HS-27A (cell line): ENCODE measurements at regions not wholly inside any gene's neighbourhood (a gene's known extent, or its start where the extent isn't known, plus 50 kb on each side); places are given as distances from the start of the nearest gene placed in this dataset.

Experiments
- DNase-seq: peaks from one replicate; pipeline ENCODE4 v3.0.0-alpha.2; 2012; ENCODE audit warnings: low read depth, missing footprints

DNA sequence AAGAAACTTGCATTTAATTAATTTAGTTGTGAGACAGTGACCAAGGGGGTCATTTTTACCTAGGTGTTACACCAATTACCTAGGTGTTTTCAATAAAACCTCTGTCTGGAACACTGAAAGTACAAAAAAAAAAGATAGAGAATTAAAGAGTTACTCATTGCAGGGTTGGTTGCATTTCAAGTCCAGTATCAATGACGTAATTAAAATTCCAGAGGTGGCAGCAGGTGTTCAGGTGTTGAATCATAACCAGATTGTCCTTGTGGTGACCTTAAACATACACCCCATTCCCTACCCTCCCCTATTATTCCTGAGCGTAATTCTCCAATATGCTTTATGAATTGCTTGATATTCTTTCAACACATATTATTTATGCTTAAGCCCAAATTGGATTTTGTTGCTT, 352.0 kb upstream of the SLC8A1 start:
- no peak for DNase-seq

DNA sequence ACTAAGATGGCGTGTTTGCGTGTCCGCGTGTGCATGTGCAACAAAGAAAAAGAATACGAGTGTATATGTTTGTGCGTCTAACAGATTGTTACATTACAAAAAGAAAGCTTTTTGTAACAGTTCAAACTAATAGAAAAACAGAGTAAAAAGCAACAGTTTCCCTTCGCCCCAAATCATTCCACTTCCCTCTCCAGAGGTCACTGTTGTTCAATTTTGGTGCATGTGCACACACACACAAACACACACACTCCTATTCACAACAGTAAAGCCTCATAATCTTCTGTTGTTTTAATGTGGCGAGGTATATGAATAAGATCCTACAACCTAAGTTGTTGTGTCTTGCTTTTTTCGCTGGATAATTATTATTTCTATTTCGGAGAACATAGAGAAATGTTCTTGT, 357.3 kb upstream of the SLC8A1 start:
- no peak for DNase-seq

GRCh38 chr2:40814616-40815015, 362.7 kb upstream of the SLC8A1 start:
- DNase-seq, result no peak

GRCh38 chr2:40820319-40820718, 368.4 kb upstream of the SLC8A1 start:
- no peak for DNase-seq

- no peak for DNase-seq
These were observed 371.6 kb upstream of the SLC8A1 start for GRCh38 chr2:40823478-40823877.

- DNase-seq, result no peak
These were observed 372.4 kb upstream of the SLC8A1 start for GRCh38 chr2:40824278-40824677.

DNA sequence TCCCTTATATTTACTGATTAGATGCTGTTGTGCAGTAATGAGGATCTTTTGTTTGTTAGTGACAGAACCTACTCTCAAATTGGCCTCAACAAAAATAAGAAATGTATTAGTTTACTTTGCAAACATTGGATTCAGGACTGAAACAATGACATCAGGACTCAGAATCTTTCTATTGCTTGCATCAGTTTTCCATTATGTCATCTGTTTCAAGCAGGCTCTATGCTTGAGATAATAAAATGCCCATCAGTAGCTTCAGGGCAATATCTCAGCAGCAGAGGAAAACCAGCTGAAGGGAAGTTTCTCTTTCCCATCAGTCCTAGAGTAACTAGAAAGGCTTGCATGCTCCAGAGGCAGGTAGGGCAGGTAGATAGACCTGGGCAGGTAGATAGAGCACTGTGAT, 375.5 kb upstream of the SLC8A1 start:
- no peak for DNase-seq

- no peak for DNase-seq
These were observed 379.5 kb upstream of the SLC8A1 start for GRCh38 chr2:40831321-40831873.

GRCh38 chr2:40841856-40842255, 390.0 kb upstream of the SLC8A1 start:
- no peak for DNase-seq

GRCh38 chr2:40844353-40845277, 392.7 kb upstream of the SLC8A1 start:
- no peak for DNase-seq

- DNase-seq, result no peak
These were observed 399.8 kb upstream of the SLC8A1 start for GRCh38 chr2:40851661-40852060.

DNA sequence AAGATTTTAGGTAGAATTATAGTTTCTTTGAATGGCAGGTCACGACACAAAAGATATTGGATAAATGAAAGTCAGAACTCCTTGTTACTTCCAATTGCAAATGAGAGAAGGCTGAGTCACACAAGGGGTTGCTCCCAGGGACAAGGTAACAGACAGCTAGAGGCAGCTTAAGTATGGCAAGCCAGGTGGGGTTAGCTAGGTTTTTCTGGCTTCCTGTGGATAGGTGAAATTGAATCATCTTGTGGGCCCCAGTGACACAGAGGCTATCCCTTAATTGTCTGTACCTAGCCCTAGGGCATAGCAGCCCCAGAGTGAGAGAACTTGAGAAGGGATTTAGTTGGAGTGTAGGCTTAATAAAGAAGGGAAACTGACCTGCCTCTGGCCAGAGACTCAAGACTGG, 407.7 kb upstream of the SLC8A1 start:
- no peak for DNase-seq

DNA sequence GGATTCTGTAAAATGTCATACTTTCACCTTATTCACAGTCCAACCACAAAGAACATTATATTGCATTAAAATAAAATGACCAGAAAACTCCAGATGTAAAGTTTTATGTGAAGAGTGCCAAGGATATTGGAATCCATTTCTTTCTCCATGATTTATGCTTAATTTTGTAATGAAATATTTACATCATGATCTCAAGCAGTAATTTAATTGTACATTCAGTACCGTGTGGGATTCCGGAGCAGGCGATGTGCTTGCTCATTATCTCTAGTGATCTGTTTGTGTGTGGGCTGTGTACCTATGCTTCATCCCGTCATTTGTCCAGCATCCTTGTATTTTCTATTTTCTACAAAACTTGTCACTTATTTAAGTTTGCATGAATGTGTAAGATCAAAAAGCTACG, 415.9 kb upstream of the SLC8A1 start:
- DNase-seq, result no peak

DNA sequence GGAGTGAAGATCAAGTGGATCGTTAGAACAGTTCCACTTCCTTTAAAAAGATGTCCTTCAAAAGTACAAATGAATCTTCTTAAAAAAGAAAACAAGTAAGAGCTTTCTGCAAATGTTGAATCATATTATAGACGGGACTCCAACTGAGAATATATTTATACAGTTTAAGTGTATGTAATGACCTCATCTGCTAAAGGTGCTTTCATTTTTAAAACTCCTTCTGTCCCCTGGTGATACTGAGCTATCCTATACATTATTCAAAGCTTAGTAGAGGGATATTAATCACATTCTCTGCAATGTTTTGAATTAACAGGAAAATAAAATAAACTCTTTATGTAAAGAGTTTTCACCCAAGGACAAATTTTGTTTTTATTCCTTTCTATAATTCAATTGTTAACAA, 420.7 kb upstream of the SLC8A1 start:
- DNase-seq, result no peak

DNA sequence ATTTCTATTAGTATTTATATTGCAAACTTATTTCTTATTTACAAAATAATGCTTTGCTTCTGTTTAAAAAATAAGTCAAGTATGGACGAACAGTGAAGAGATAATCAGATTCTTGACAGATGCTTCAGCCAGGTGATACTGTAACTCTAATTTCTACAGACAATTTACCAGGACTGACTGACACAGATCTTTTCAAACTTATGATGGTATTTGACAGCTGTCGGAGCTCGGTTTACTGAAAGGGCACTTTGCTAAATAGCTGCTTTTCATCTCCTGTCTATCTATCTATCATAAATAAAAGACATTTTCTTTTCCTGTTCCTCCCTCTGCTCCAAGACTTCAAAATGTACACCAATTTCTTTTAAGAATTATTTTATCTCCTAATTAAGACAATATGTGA, 422.5 kb upstream of the SLC8A1 start:
- DNase-seq, result no peak

DNA sequence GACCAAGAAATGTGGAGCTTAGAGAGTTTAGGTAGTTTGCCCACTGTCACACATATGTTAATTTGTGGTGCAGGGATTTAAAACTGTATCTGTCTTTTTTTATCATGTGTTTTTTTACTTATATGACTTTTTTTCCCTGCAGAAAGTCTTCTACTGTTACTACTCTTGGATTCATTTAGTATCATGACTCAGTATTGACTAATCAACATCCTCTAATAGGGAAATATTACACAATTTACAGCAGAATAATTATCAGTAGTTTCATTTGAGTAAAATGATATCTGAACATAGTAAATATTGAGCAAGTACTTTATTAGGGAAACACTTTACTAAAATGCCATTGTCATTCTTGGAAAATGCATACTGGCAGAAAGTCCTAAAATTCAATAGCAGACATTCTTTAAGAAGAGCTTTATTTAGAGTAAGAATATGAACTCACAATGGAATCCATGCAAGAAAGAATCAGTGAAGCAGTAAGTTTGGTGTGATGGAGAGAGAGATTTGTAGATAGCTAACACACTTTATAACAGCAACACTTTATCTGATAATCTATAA, 425.9 kb upstream of the SLC8A1 start:
- no peak for DNase-seq

GRCh38 chr2:40879305-40879704, 427.4 kb upstream of the SLC8A1 start:
- DNase-seq, result no peak

- DNase-seq, result no peak
These were observed 434.2 kb upstream of the SLC8A1 start for GRCh38 chr2:40886100-40886499.

- no peak for DNase-seq
These were observed 434.8 kb upstream of the SLC8A1 start for GRCh38 chr2:40886655-40887054.

DNA sequence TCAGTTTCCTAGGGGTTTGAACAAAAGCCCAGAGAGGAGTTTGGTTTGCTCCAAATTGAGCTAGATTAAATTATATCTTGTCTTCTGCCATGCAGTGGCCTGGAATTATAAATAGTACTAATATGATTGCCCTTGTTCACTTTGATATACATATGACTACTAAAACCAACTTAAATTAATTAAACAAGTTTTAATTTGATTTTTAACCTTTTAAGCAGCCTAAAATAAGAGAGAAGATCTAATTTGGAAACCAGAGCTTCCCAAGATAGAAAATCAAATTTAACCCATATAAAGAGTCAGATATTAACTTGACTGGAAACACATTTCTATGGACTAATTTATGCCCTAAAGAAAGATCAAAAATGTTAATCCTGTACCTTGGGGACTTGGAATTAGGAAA, 444.5 kb upstream of the SLC8A1 start:
- no peak for DNase-seq

GRCh38 chr2:40914666-40915065, 462.8 kb upstream of the SLC8A1 start:
- DNase-seq, result no peak

- DNase-seq, result no peak
These were observed 463.8 kb upstream of the SLC8A1 start for GRCh38 chr2:40915651-40916050.

DNA sequence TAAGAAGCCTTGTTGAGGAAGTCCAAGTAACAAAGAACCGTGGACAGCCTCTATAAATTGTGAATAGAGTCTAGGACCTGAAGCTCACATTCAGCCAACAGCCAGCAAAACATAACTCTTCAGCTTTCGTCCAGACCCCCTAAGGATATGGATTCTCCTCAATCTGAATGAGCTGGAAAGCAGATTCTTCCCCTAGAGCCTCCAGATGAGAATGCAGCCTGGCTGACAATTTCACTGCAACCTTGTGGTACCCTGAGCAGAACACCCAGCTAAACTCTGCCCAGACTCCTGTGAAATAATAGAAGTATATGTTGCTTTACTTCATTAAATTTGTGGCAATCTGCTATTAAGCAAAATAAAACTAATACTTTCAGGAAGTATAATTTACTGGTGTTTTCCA, 483.5 kb upstream of the SLC8A1 start:
- DNase-seq, result no peak

DNA sequence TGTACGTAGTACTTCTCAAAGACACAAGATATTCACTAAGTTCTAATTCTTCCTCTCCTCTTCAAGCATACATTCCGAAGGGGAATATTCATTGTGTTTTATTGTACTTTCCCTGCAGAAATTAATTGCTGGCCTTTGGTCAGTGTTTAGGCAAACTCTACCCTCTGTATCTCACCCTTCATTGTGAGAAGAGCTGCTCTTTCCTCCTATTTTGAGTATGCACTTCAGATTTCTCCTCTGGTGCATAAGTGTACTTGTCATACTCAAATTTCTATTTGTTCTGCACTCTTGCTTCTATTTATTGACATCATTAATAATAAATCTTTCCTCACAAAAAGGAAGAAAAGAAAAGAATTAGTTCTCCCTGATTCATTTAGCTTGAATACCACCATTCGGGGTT, 485.4 kb upstream of the SLC8A1 start:
- no peak for DNase-seq
